ENCODE measurements at regions not wholly inside any gene's neighbourhood (a gene's known extent, or its start where the extent isn't known, plus 50 kb on each side); places are given as distances from the start of the nearest gene placed in this dataset.

DNA sequence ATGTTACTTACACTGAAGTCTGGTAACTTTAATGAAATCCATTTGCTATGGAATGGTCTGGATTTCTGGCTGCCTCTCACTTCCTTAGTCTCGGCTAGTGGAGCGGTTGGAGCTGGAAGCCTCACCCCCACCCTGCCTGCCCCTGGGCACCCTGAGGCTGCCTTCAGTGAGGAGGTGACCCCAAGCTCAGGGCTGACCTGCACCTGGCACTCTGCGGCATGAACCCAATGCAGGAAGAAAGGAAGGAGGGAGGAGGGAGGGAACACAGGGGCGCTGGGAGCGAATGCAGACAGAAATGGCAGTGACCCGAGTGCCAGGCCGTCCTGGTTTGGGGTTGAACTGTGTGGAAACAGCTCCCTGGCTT is 353.1 kb downstream of the TMEM121 start:
- TF ChIP-seq RAD21 (IDR thresholded peaks at IDR 0.05), result no peak
- TF ChIP-seq TAF1 (conservative IDR thresholded peaks at IDR 0.05), result no peak
- TF ChIP-seq, protein P1, sequence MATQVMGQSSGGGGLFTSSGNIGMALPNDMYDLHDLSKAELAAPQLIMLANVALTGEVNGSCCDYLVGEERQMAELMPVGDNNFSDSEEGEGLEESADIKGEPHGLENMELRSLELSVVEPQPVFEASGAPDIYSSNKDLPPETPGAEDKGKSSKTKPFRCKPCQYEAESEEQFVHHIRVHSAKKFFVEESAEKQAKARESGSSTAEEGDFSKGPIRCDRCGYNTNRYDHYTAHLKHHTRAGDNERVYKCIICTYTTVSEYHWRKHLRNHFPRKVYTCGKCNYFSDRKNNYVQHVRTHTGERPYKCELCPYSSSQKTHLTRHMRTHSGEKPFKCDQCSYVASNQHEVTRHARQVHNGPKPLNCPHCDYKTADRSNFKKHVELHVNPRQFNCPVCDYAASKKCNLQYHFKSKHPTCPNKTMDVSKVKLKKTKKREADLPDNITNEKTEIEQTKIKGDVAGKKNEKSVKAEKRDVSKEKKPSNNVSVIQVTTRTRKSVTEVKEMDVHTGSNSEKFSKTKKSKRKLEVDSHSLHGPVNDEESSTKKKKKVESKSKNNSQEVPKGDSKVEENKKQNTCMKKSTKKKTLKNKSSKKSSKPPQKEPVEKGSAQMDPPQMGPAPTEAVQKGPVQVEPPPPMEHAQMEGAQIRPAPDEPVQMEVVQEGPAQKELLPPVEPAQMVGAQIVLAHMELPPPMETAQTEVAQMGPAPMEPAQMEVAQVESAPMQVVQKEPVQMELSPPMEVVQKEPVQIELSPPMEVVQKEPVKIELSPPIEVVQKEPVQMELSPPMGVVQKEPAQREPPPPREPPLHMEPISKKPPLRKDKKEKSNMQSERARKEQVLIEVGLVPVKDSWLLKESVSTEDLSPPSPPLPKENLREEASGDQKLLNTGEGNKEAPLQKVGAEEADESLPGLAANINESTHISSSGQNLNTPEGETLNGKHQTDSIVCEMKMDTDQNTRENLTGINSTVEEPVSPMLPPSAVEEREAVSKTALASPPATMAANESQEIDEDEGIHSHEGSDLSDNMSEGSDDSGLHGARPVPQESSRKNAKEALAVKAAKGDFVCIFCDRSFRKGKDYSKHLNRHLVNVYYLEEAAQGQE (IDR thresholded peaks at IDR 0.05), result no peak
- TF ChIP-seq, protein P2, sequence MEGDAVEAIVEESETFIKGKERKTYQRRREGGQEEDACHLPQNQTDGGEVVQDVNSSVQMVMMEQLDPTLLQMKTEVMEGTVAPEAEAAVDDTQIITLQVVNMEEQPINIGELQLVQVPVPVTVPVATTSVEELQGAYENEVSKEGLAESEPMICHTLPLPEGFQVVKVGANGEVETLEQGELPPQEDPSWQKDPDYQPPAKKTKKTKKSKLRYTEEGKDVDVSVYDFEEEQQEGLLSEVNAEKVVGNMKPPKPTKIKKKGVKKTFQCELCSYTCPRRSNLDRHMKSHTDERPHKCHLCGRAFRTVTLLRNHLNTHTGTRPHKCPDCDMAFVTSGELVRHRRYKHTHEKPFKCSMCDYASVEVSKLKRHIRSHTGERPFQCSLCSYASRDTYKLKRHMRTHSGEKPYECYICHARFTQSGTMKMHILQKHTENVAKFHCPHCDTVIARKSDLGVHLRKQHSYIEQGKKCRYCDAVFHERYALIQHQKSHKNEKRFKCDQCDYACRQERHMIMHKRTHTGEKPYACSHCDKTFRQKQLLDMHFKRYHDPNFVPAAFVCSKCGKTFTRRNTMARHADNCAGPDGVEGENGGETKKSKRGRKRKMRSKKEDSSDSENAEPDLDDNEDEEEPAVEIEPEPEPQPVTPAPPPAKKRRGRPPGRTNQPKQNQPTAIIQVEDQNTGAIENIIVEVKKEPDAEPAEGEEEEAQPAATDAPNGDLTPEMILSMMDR (IDR thresholded peaks at IDR 0.05; ENCODE audit: low read depth, low read length, missing input control), result no peak
- TF ChIP-seq SP1 (IDR thresholded peaks at IDR 0.05), result no peak
- no peak for TF ChIP-seq GABPA (IDR thresholded peaks at IDR 0.05 in 1 of 2, conservative IDR thresholded peaks at IDR 0.05 in 1 of 2)
- TF ChIP-seq MAX (IDR thresholded peaks at IDR 0.05), result no peak
- TF ChIP-seq YY1 (IDR thresholded peaks at IDR 0.05), result no peak
- TF ChIP-seq JUND (IDR thresholded peaks at IDR 0.05), result no peak
- no peak for TF ChIP-seq FOXA1 (IDR thresholded peaks at IDR 0.05)
- no peak for TF ChIP-seq HNF4A (conservative IDR thresholded peaks at IDR 0.05)
- TF ChIP-seq NR2F2 (IDR thresholded peaks at IDR 0.05), result no peak
- TF ChIP-seq ZBTB33 (IDR thresholded peaks at IDR 0.05), result no peak
